Spleen (tissue), 11 donors: ENCODE measurements at regions not wholly inside any gene's neighbourhood (a gene's known extent, or its start where the extent isn't known, plus 50 kb on each side); places are given as distances from the start of the nearest gene placed in this dataset.

Source experiments
- DNase-seq: peaks from one replicate; pipeline ENCODE4 v3.0.0-alpha.2; 2020
- H3K27ac ChIP-seq, 8 donors: fragments of 200-600 bp; sonication (generic) in 7 of 8; 1 replicate in 4 of 8; 2 replicates in 4 of 8; pipeline versions ENCODE4 v1.5.0 to v1.8.0; 2016 to 2021; ENCODE audit warnings: inconsistent platforms in 4 of 8, mild to moderate bottlenecking in 4 of 8, moderate library complexity in 1 of 8
- H3K27me3 ChIP-seq, 7 donors: fragments of 200-600 bp; sonication (generic) in 6 of 7; replicated peaks in 1 of 7; 1 replicate in 4 of 7; 2 replicates in 3 of 7; pipeline versions ENCODE4 v1.5.0 to v1.8.0; 2016 to 2021; ENCODE audit warnings: inconsistent platforms in 3 of 7, mild to moderate bottlenecking in 1 of 7
- H3K36me3 ChIP-seq, 6 donors: fragments of 200-600 bp; sonication (generic) in 5 of 6; 1 replicate in 4 of 6; 2 replicates in 2 of 6; pipeline versions ENCODE4 v1.5.0 to v1.8.0; 2016 to 2021; ENCODE audit warnings: inconsistent platforms in 2 of 6
- H3K4me1 ChIP-seq, 6 donors: fragments of 200-600 bp; sonication (generic) in 5 of 6; 1 replicate in 3 of 6; 2 replicates in 3 of 6; pipeline versions ENCODE4 v1.5.0 to v1.8.0; 2016 to 2021; ENCODE audit warnings: inconsistent platforms in 3 of 6
- H3K4me3 ChIP-seq, 8 donors: fragments of 200-600 bp; sonication (generic) in 7 of 8; 1 replicate in 4 of 8; 2 replicates in 4 of 8; pipeline versions ENCODE4 v1.5.0 to v1.8.0; 2016 to 2021; ENCODE audit warnings: inconsistent platforms in 4 of 8, mild to moderate bottlenecking in 4 of 8, moderate library complexity in 2 of 8
- H3K9me3 ChIP-seq, 8 donors: fragments of 200-600 bp; sonication (generic) in 7 of 8; 1 replicate in 4 of 8; 2 replicates in 4 of 8; pipeline versions ENCODE4 v1.5.0 to v1.8.0; 2016 to 2021; ENCODE audit warnings: inconsistent platforms in 4 of 8
- CTCF ChIP-seq, 11 experiments: fragments of 200-600 bp in 7 of 11; fragments of 450-650 bp in 4 of 11; sonication (generic) in 4 of 11; IDR thresholded peaks in 8 of 11; conservative IDR thresholded peaks in 3 of 11; 1 replicate in 7 of 11; 2 replicates in 4 of 11; pipeline versions ENCODE4 v1.4.0 to v1.8.0; 2016 to 2021; ENCODE audit warnings: antibody characterized with exemption in 11 of 11, inconsistent platforms in 4 of 11, mild to moderate bottlenecking in 1 of 11
- POLR2A ChIP-seq, 3 donors: fragments of 450-650 bp; IDR thresholded peaks; one replicate each; pipeline ENCODE4 v1.5.1; 2017; ENCODE audit warnings: antibody characterized with exemption in 3 of 3, mild to moderate bottlenecking in 1 of 3
- POLR2AphosphoS5 ChIP-seq, 3 donors: sonication (generic); formaldehyde crosslinking; IDR thresholded peaks; one replicate each; pipeline ENCODE4 v1.5.1; 2017; ENCODE audit warnings: antibody characterized with exemption in 3 of 3
- WGBS, 5 donors: extraction: QIAGEN DNeasy Blood & Tissue Kit in 3 of 5; methylation state at CpG; one replicate each; pipeline versions ENCODE4 v1.1.5 to v1.1.7; 2013 to 2018; 5-methylcytosine and 5-hydroxymethylcytosine counted together
- intact Hi-C: fragments of 100-400 bp; cut with DNase I; formaldehyde crosslinking; loops from one replicate; pipeline ENCODE4 v1.15.0; 2023; ENCODE audit warnings: low total_unique reads
- donor health status: healthy with polysubstance abuse.
- donor health status: DM: no; HTN: no; CAD: no; lungs with moderate emphysema.
- donor health status: DM: no; HTN: no; CAD: no.
- donor health status: Bipolar disorder and iron deficiency.
- donor health status: healthy.
- donor health status: DM: no; HTN: no; CAD: no.
- donor health status: DM: yes; HTN: yes; CAD: no.

DNA sequence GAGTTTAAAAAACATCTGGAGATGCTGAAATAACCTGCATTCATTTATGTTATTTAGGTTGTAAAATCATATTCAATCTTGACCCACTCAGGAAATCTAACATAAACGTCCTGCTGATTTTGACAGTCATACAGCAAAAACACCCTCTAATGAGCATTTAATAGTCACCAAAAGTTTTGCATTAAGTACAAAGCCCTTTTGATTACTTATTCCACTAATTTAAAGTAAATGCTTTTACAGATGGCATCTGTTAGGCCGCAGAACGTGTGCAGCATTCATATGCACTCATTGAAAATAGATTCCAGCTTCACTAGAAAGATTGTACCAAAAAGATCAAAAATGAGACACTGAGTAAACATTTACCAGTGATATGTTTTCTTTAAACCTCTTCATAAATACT lies 1295.1 kb downstream of the EFNB2 start:
- no peaks in the 10 kb centered on the region for H3K4me1 ChIP-seq
- peaks cover 0 to 4% (median 0%) of the 10 kb centered on the region in 8 donors for H3K9me3 ChIP-seq
- no peaks in the 10 kb centered on the region for H3K27me3 ChIP-seq
- intact Hi-C loops = no loop called here
- TF ChIP-seq CTCF (IDR thresholded peaks at IDR 0.05 in 8 of 11, conservative IDR thresholded peaks at IDR 0.05 in 3 of 11) (no peak), POLR2AphosphoS5 (IDR thresholded peaks at IDR 0.05) (no peak), POLR2A (IDR thresholded peaks at IDR 0.05) (no peak)
- 74 to 85% (median 79%) methylated on average over 3 of the region's 3 CpGs for WGBS, 5 donors
- no peak overlapping the region for H3K4me3 ChIP-seq
- DNase-seq = no peak
- H3K27ac ChIP-seq = no peak overlapping the region
- H3K36me3 ChIP-seq = no peaks in the 10 kb centered on the region

- no peak overlapping the region for H3K27ac ChIP-seq
- intact Hi-C loops = no loop called here
- H3K4me3 ChIP-seq = no peak overlapping the region
- no peaks in the 10 kb centered on the region for H3K4me1 ChIP-seq
- WGBS, 5 donors = 79 to 90% (median 82%) methylated on average over 5 of the region's 5 CpGs
- TF ChIP-seq CTCF (IDR thresholded peaks at IDR 0.05 in 8 of 11, conservative IDR thresholded peaks at IDR 0.05 in 3 of 11) = no peak
- TF ChIP-seq POLR2A (IDR thresholded peaks at IDR 0.05) = no peak
- no peak for TF ChIP-seq POLR2AphosphoS5 (IDR thresholded peaks at IDR 0.05)
- H3K9me3 ChIP-seq = peaks cover 0 to 9% (median 0%) of the 10 kb centered on the region in 8 donors
- H3K27me3 ChIP-seq = no peaks in the 10 kb centered on the region
- DNase-seq = no peak
- no peaks in the 10 kb centered on the region for H3K36me3 ChIP-seq
Measured at GRCh38 chr13:105232439-105232838, 1303.0 kb downstream of the EFNB2 start.

GRCh38 chr13:105232006-105232405 lies 1303.5 kb downstream of the EFNB2 start:
- Histone ChIP-seq H3K27ac (no peak overlapping the region), H3K4me1 (no peaks in the 10 kb centered on the region), H3K4me3 (no peak overlapping the region), H3K27me3 (no peaks in the 10 kb centered on the region), H3K36me3 (no peaks in the 10 kb centered on the region), H3K9me3 (peaks cover 0 to 9% (median 0%) of the 10 kb centered on the region in 8 donors)
- no peak for TF ChIP-seq CTCF (IDR thresholded peaks at IDR 0.05 in 8 of 11, conservative IDR thresholded peaks at IDR 0.05 in 3 of 11)
- no peak for TF ChIP-seq POLR2A (IDR thresholded peaks at IDR 0.05)
- TF ChIP-seq POLR2AphosphoS5 (IDR thresholded peaks at IDR 0.05) = no peak
- DNase-seq = no peak
- intact Hi-C loops = no loop called here
- WGBS, 5 donors = 77 to 94% (median 87%) methylated on average over 7 of the region's 7 CpGs

GRCh38 chr13:105231579-105231978 lies 1303.9 kb downstream of the EFNB2 start:
- 74 to 91% (median 80%) methylated on average over 2 of the region's 2 CpGs for WGBS, 5 donors
- Histone ChIP-seq H3K27ac (no peak overlapping the region), H3K9me3 (peaks cover 0 to 9% (median 0%) of the 10 kb centered on the region in 8 donors), H3K36me3 (no peaks in the 10 kb centered on the region), H3K4me1 (no peaks in the 10 kb centered on the region), H3K27me3 (no peaks in the 10 kb centered on the region), H3K4me3 (no peak overlapping the region)
- intact Hi-C loops = no loop called here
- DNase-seq = no peak
- TF ChIP-seq POLR2AphosphoS5 (IDR thresholded peaks at IDR 0.05) = no peak
- no peak for TF ChIP-seq POLR2A (IDR thresholded peaks at IDR 0.05)
- no peak for TF ChIP-seq CTCF (IDR thresholded peaks at IDR 0.05 in 8 of 11, conservative IDR thresholded peaks at IDR 0.05 in 3 of 11)
